ENCODE measurements at regions not wholly inside any gene's neighbourhood (a gene's known extent, or its start where the extent isn't known, plus 50 kb on each side); places are given as distances from the start of the nearest gene placed in this dataset.

GRCh38 chr5:4212071-4212739 lies 616.6 kb downstream of the IRX1 start:
- TF ChIP-seq CTCF (IDR thresholded peaks at IDR 0.05): no peak
- TF ChIP-seq POLR2A (IDR thresholded peaks at IDR 0.05): no peak
